Mesendoderm (in vitro differentiated cells): ENCODE measurements at regions not wholly inside any gene's neighbourhood (a gene's known extent, or its start where the extent isn't known, plus 50 kb on each side); places are given as distances from the start of the nearest gene placed in this dataset.
A peak's percentile ranks its signal among the peaks of the same experiment; 100 is the strongest.

Experiments
- DNase-seq: peaks from one replicate; pipeline ENCODE4 v3.0.0; 2013
- H2AK5ac ChIP-seq: 2 replicates; pipeline ENCODE4 v1.6.1; 2013; ENCODE audit warnings: low read length, inconsistent platforms
- H2BK120ac ChIP-seq: 2 replicates; pipeline ENCODE4 v1.6.1; 2013; ENCODE audit warnings: low read depth, mild to moderate bottlenecking, low read length, moderate library complexity, mixed read lengths
- H2BK15ac ChIP-seq: replicated peaks from 2 replicates; pipeline ENCODE4 v1.6.1; 2013; ENCODE audit warnings: low read depth, mild to moderate bottlenecking, moderate library complexity
- H2BK5ac ChIP-seq: 2 replicates; pipeline ENCODE4 v1.6.1; 2013; ENCODE audit warnings: low read length, inconsistent platforms
- H3K18ac ChIP-seq: 2 replicates; pipeline ENCODE4 v1.6.1; 2013; ENCODE audit warnings: mild to moderate bottlenecking, low read length, mixed read lengths
- H3K23ac ChIP-seq: one replicate; pipeline ENCODE4 v1.6.1; 2013; ENCODE audit warnings: low read length
- H3K27ac ChIP-seq: 2 replicates; pipeline ENCODE4 v1.5.1; 2013; ENCODE audit warnings: low read depth, mild to moderate bottlenecking, inconsistent platforms, low read length, moderate library complexity
- H3K27me3 ChIP-seq: 2 replicates; pipeline ENCODE4 v1.6.1; 2013; ENCODE audit warnings: low read length, control low read depth, mild to moderate bottlenecking, inconsistent platforms; ENCODE audit not compliant: insufficient read depth, poor library complexity
- H3K36me3 ChIP-seq: 2 replicates; pipeline ENCODE4 v1.6.1; 2013; ENCODE audit warnings: low read length, inconsistent platforms; ENCODE audit not compliant: control insufficient read depth, insufficient read depth
- H3K4ac ChIP-seq: one replicate; pipeline ENCODE4 v1.6.1; 2013; ENCODE audit warnings: low read depth, mild to moderate bottlenecking, low read length, moderate library complexity
- H3K4me1 ChIP-seq: 2 replicates; pipeline ENCODE4 v1.6.1; 2013; ENCODE audit warnings: low read depth, low read length, inconsistent platforms; ENCODE audit not compliant: control insufficient read depth
- H3K4me2 ChIP-seq: 2 replicates; pipeline ENCODE4 v1.6.1; 2013; ENCODE audit warnings: low read length
- H3K4me3 ChIP-seq: 2 replicates; pipeline ENCODE4 v1.5.1; 2013; ENCODE audit warnings: mild to moderate bottlenecking, low read length
- H3K56ac ChIP-seq: one replicate; pipeline ENCODE4 v1.6.1; 2013; ENCODE audit warnings: low read length
- H3K79me1 ChIP-seq: 2 replicates; pipeline ENCODE4 v1.6.1; 2013; ENCODE audit warnings: low read length, inconsistent platforms
- H3K79me2 ChIP-seq: 2 replicates; pipeline ENCODE4 v1.6.1; 2013; ENCODE audit warnings: mild to moderate bottlenecking, low read length; ENCODE audit not compliant: control insufficient read depth, insufficient read depth
- H3K9ac ChIP-seq: 2 replicates; pipeline ENCODE4 v1.6.1; 2013; ENCODE audit warnings: low read length, inconsistent platforms
- H4K5ac ChIP-seq: one replicate; pipeline ENCODE4 v1.6.1; 2013; ENCODE audit warnings: low read length
- H4K8ac ChIP-seq: one replicate; pipeline ENCODE4 v1.6.1; 2013; ENCODE audit warnings: low read depth, mild to moderate bottlenecking, control low read depth, low read length, moderate library complexity
- WGBS: extraction: QIAGEN DNeasy Blood & Tissue Kit; methylation state at CpG from one replicate; pipeline ENCODE4 v1.1.7; 2013; ENCODE audit warnings: low lambda C conversion rate, missing lambda C conversion rate; ENCODE audit not compliant: insufficient coverage; ENCODE audit errors: extremely low coverage; 5-methylcytosine and 5-hydroxymethylcytosine counted together

GRCh38 chr2:104109356-104109755 is 744.6 kb upstream of the POU3F3 start:
- Histone ChIP-seq H2BK5ac (no peak overlapping the region), H3K4me1 (no peaks in the 10 kb centered on the region)
- no CpG with 5 or more reads among the region's 8 CpGs for WGBS

GRCh38 chr2:104118889-104119288 is 735.0 kb upstream of the POU3F3 start:
- H3K9ac ChIP-seq = no peak overlapping the region
- no peaks in the 10 kb centered on the region for H3K36me3 ChIP-seq
- H3K4me1 ChIP-seq = no peaks in the 10 kb centered on the region
- H4K8ac ChIP-seq = no peak overlapping the region
- H2BK5ac ChIP-seq = no peak overlapping the region
- H3K27me3 ChIP-seq = no peaks in the 10 kb centered on the region
- no CpG with 5 or more reads among the region's 2 CpGs for WGBS
- H2AK5ac ChIP-seq = no peak overlapping the region
- no peak overlapping the region for H3K23ac ChIP-seq
- DNase-seq = peak; percentile 0
- no peak overlapping the region for H3K4ac ChIP-seq
- no peak overlapping the region for H3K27ac ChIP-seq
- no peaks in the 10 kb centered on the region for H3K79me1 ChIP-seq
- H3K4me2 ChIP-seq = no peak overlapping the region
- H3K18ac ChIP-seq = no peak overlapping the region
- H3K4me3 ChIP-seq = no peak overlapping the region
- no peak overlapping the region for H2BK15ac ChIP-seq
- H3K56ac ChIP-seq = no peak overlapping the region
- no peak overlapping the region for H2BK120ac ChIP-seq
- no peak overlapping the region for H4K5ac ChIP-seq
- no peaks in the 10 kb centered on the region for H3K79me2 ChIP-seq

More at GRCh38 chr2:104109356-104109755, 744.6 kb upstream of the POU3F3 start:
- H3K79me1 ChIP-seq = no peaks in the 10 kb centered on the region
- no peak overlapping the region for H2BK120ac ChIP-seq
- H3K27me3 ChIP-seq = no peaks in the 10 kb centered on the region
- no peak overlapping the region for H3K23ac ChIP-seq
- no peak overlapping the region for H3K56ac ChIP-seq
- H3K4ac ChIP-seq = no peak overlapping the region
- H4K8ac ChIP-seq = no peak overlapping the region
- no peaks in the 10 kb centered on the region for H3K79me2 ChIP-seq
- no peak overlapping the region for H3K4me3 ChIP-seq
- no peak for DNase-seq
- no peak overlapping the region for H3K9ac ChIP-seq
- H3K27ac ChIP-seq = no peak overlapping the region
- no peak overlapping the region for H2AK5ac ChIP-seq
- H2BK15ac ChIP-seq = no peak overlapping the region
- H3K4me2 ChIP-seq = no peak overlapping the region
- H3K36me3 ChIP-seq = no peaks in the 10 kb centered on the region
- no peak overlapping the region for H3K18ac ChIP-seq
- H4K5ac ChIP-seq = no peak overlapping the region

- Histone ChIP-seq H2BK15ac (no peak overlapping the region), H3K4me3 (no peak overlapping the region), H4K8ac (no peak overlapping the region), H3K56ac (no peak overlapping the region), H3K79me2 (no peaks in the 10 kb centered on the region), H3K4me1 (no peaks in the 10 kb centered on the region), H3K4me2 (no peak overlapping the region), H2AK5ac (no peak overlapping the region), H3K27ac (no peak overlapping the region), H3K27me3 (no peaks in the 10 kb centered on the region), H3K4ac (no peak overlapping the region), H4K5ac (no peak overlapping the region), H2BK5ac (no peak overlapping the region), H2BK120ac (no peak overlapping the region), H3K36me3 (no peaks in the 10 kb centered on the region), H3K23ac (no peak overlapping the region), H3K79me1 (no peaks in the 10 kb centered on the region), H3K9ac (no peak overlapping the region), H3K18ac (no peak overlapping the region)
- DNase-seq = no peak
- WGBS = no CpG with 5 or more reads among the region's 4 CpGs
Measured at GRCh38 chr2:104120171-104120570, 733.7 kb upstream of the POU3F3 start.

GRCh38 chr2:104125096-104125495 is 728.8 kb upstream of the POU3F3 start:
- Histone ChIP-seq H3K4me1 (no peaks in the 10 kb centered on the region), H3K79me2 (no peaks in the 10 kb centered on the region), H3K9ac (no peak overlapping the region), H3K27ac (no peak overlapping the region), H3K4me3 (no peak overlapping the region), H3K18ac (no peak overlapping the region), H2BK5ac (no peak overlapping the region), H3K23ac (no peak overlapping the region), H2AK5ac (no peak overlapping the region), H3K79me1 (no peaks in the 10 kb centered on the region), H2BK15ac (no peak overlapping the region), H4K5ac (no peak overlapping the region), H3K4me2 (no peak overlapping the region), H3K27me3 (no peaks in the 10 kb centered on the region), H3K56ac (no peak overlapping the region), H2BK120ac (no peak overlapping the region), H3K36me3 (no peaks in the 10 kb centered on the region), H3K4ac (no peak overlapping the region), H4K8ac (no peak overlapping the region)
- no CpG with 5 or more reads among the region's 2 CpGs for WGBS
- DNase-seq = no peak

- no peak overlapping the region for H3K9ac ChIP-seq
- no peak overlapping the region for H3K4ac ChIP-seq
- DNase-seq = no peak
- no peaks in the 10 kb centered on the region for H3K4me1 ChIP-seq
- H2AK5ac ChIP-seq = no peak overlapping the region
- H3K23ac ChIP-seq = no peak overlapping the region
- H3K79me1 ChIP-seq = no peaks in the 10 kb centered on the region
- no peak overlapping the region for H3K4me3 ChIP-seq
- H3K27ac ChIP-seq = no peak overlapping the region
- no peak overlapping the region for H2BK15ac ChIP-seq
- no peak overlapping the region for H3K18ac ChIP-seq
- H3K27me3 ChIP-seq = no peaks in the 10 kb centered on the region
- no peak overlapping the region for H3K56ac ChIP-seq
- no peak overlapping the region for H4K5ac ChIP-seq
- no peak overlapping the region for H4K8ac ChIP-seq
- H3K4me2 ChIP-seq = no peak overlapping the region
- H3K36me3 ChIP-seq = no peaks in the 10 kb centered on the region
- H3K79me2 ChIP-seq = no peaks in the 10 kb centered on the region
- no peak overlapping the region for H2BK5ac ChIP-seq
- H2BK120ac ChIP-seq = no peak overlapping the region
Measured at GRCh38 chr2:104127049-104127770, 726.7 kb upstream of the POU3F3 start.

GRCh38 chr2:104140361-104140760 is 713.6 kb upstream of the POU3F3 start:
- no peak overlapping the region for H2BK120ac ChIP-seq
- no peak overlapping the region for H2BK5ac ChIP-seq
- H3K56ac ChIP-seq = no peak overlapping the region
- no peak overlapping the region for H3K23ac ChIP-seq
- no peak overlapping the region for H4K8ac ChIP-seq
- H3K27me3 ChIP-seq = no peaks in the 10 kb centered on the region
- no peak overlapping the region for H3K4me2 ChIP-seq
- no peak overlapping the region for H3K27ac ChIP-seq
- no peak overlapping the region for H2AK5ac ChIP-seq
- H3K79me1 ChIP-seq = no peaks in the 10 kb centered on the region
- no peak for DNase-seq
- H3K4ac ChIP-seq = no peak overlapping the region
- H3K18ac ChIP-seq = no peak overlapping the region
- H4K5ac ChIP-seq = no peak overlapping the region
- H3K36me3 ChIP-seq = no peaks in the 10 kb centered on the region
- H3K4me3 ChIP-seq = no peak overlapping the region
- no CpG with 5 or more reads among the region's 3 CpGs for WGBS
- no peak overlapping the region for H3K9ac ChIP-seq
- no peak overlapping the region for H2BK15ac ChIP-seq
- no peaks in the 10 kb centered on the region for H3K4me1 ChIP-seq
- no peaks in the 10 kb centered on the region for H3K79me2 ChIP-seq
